ENCODE measurements at regions not wholly inside any gene's neighbourhood (a gene's known extent, or its start where the extent isn't known, plus 50 kb on each side); places are given as distances from the start of the nearest gene placed in this dataset.

DNA sequence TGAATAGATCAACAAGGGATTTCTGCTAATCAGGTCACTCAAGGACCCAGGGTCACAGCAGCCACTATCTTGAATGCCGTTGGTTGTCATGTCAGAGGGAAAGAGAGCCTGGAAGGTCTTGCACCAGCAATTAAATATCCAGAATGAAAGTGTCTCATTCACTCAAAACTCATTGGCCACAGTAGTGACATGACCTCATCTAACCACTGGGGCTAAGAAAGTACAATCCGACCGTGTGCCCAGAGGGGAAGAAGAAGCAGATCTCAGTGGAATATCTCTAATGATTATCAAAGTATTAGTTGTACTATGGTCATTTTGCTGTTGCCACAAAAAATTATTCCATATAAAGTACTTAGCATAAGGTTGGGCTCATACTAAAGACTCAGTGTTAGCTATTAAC is 210.0 kb downstream of the QDPR start:
- Histone ChIP-seq H3K4me3 (replicated peaks in 1 of 3; ENCODE audit: low read depth in 2 of 3, low read length in 3 of 3) (no peak overlapping the region), H4K20me1 (ENCODE audit: insufficient read depth, low read length) (no peaks in the 10 kb centered on the region), H3K79me2 (ENCODE audit: insufficient read depth, low read length) (no peaks in the 10 kb centered on the region), H3K27ac (ENCODE audit: low read depth in 1 of 2, low read length in 2 of 2) (no peak overlapping the region), H3K36me3 (replicated peaks in 1 of 2; ENCODE audit: control insufficient read depth in 1 of 2, insufficient read depth in 2 of 2, low read length in 2 of 2) (no peaks in the 10 kb centered on the region), H3K4me1 (ENCODE audit: control insufficient read depth in 1 of 2, insufficient read depth in 2 of 2, low read length in 2 of 2) (no peaks in the 10 kb centered on the region), H2AFZ (ENCODE audit: insufficient read depth, low read depth, low read length, poor library complexity, severe bottlenecking) (no peak overlapping the region), H3K9ac (ENCODE audit: insufficient read depth, low read length, poor library complexity, severe bottlenecking) (no peak overlapping the region), H3K9me3 (replicated peaks in 1 of 2; ENCODE audit: control insufficient read depth in 1 of 2, insufficient read depth in 1 of 2, low read length in 2 of 2) (no peaks in the 10 kb centered on the region), H3K27me3 (ENCODE audit: control insufficient read depth in 2 of 2, insufficient read depth in 2 of 2, low read length in 2 of 2) (no peaks in the 10 kb centered on the region), H3K4me2 (replicated peaks; ENCODE audit: extremely low read depth, low read length, poor library complexity, severe bottlenecking) (no peak overlapping the region)
- Mint-ChIP-seq H3K36me3 (no peaks in the 10 kb centered on the region), H3K27me3 (ENCODE audit: low read depth in 3 of 3) (peaks cover 0 to 5% (median 2%) of the 10 kb centered on the region in 3 donors), H3K9me3 (peaks cover 0 to 5% (median 0%) of the 10 kb centered on the region in 7 donors), H3K27ac (no peak overlapping the region), H3K4me1 (no peaks in the 10 kb centered on the region), H3K4me3 (no peak overlapping the region)
- intact Hi-C loops (cut with micrococcal nuclease), result no loop called here
- 100% methylated on average over 1 of the region's 3 CpGs for WGBS (ENCODE audit: insufficient coverage)
- TF ChIP-seq, protein P1, sequence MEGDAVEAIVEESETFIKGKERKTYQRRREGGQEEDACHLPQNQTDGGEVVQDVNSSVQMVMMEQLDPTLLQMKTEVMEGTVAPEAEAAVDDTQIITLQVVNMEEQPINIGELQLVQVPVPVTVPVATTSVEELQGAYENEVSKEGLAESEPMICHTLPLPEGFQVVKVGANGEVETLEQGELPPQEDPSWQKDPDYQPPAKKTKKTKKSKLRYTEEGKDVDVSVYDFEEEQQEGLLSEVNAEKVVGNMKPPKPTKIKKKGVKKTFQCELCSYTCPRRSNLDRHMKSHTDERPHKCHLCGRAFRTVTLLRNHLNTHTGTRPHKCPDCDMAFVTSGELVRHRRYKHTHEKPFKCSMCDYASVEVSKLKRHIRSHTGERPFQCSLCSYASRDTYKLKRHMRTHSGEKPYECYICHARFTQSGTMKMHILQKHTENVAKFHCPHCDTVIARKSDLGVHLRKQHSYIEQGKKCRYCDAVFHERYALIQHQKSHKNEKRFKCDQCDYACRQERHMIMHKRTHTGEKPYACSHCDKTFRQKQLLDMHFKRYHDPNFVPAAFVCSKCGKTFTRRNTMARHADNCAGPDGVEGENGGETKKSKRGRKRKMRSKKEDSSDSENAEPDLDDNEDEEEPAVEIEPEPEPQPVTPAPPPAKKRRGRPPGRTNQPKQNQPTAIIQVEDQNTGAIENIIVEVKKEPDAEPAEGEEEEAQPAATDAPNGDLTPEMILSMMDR (IDR thresholded peaks at IDR 0.05), result no peak
- no peak for DNase-seq

DNA sequence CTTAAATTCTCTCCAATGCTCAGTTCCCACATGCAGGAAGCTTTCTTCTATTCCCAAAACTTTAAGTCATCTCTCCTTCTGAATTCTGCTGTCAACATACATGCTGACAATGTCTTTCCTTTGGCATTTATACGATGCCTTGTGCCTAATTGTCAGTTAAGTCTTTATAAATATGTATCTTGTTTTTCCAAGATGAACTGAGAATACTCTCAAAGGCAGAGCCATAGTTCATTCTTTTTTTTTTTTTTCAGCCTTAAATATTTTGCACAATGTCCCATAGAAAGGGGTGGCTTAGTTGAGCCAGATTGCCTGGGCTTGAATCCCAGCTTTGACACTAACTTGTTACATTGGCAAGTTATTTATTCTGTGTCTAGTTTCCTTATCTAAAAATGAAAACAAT is 210.6 kb downstream of the QDPR start:
- Mint-ChIP-seq H3K4me1 (no peaks in the 10 kb centered on the region), H3K36me3 (no peaks in the 10 kb centered on the region), H3K4me3 (no peak overlapping the region), H3K27ac (no peak overlapping the region), H3K27me3 (ENCODE audit: low read depth in 3 of 3) (peaks cover 2 to 4% (median 2%) of the 10 kb centered on the region in 3 donors), H3K9me3 (peaks cover 0 to 5% (median 0%) of the 10 kb centered on the region in 7 donors)
- Histone ChIP-seq H3K4me2 (replicated peaks; ENCODE audit: extremely low read depth, low read length, poor library complexity, severe bottlenecking) (no peak overlapping the region), H2AFZ (ENCODE audit: insufficient read depth, low read depth, low read length, poor library complexity, severe bottlenecking) (no peak overlapping the region), H3K79me2 (ENCODE audit: insufficient read depth, low read length) (no peaks in the 10 kb centered on the region), H3K4me1 (ENCODE audit: control insufficient read depth in 1 of 2, insufficient read depth in 2 of 2, low read length in 2 of 2) (no peaks in the 10 kb centered on the region), H3K27ac (ENCODE audit: low read depth in 1 of 2, low read length in 2 of 2) (no peak overlapping the region), H3K4me3 (replicated peaks in 1 of 3; ENCODE audit: low read depth in 2 of 3, low read length in 3 of 3) (no peak overlapping the region), H3K27me3 (ENCODE audit: control insufficient read depth in 2 of 2, insufficient read depth in 2 of 2, low read length in 2 of 2) (no peaks in the 10 kb centered on the region), H3K9me3 (replicated peaks in 1 of 2; ENCODE audit: control insufficient read depth in 1 of 2, insufficient read depth in 1 of 2, low read length in 2 of 2) (no peaks in the 10 kb centered on the region), H3K9ac (ENCODE audit: insufficient read depth, low read length, poor library complexity, severe bottlenecking) (no peak overlapping the region), H3K36me3 (replicated peaks in 1 of 2; ENCODE audit: control insufficient read depth in 1 of 2, insufficient read depth in 2 of 2, low read length in 2 of 2) (no peaks in the 10 kb centered on the region), H4K20me1 (ENCODE audit: insufficient read depth, low read length) (no peaks in the 10 kb centered on the region)
- DNase-seq, result no peak
- intact Hi-C loops (cut with micrococcal nuclease), result no loop called here
- no CpG with 5 or more reads among the region's 1 CpG for WGBS (ENCODE audit: insufficient coverage)
- TF ChIP-seq, protein P1 (IDR thresholded peaks at IDR 0.05), result no peak
